HEK293T (cell line): ENCODE measurements at regions not wholly inside any gene's neighbourhood (a gene's known extent, or its start where the extent isn't known, plus 50 kb on each side); places are given as distances from the start of the nearest gene placed in this dataset.

Experiments
- CTCF ChIA-PET: fragments of 350-600 bp; formaldehyde crosslinking; extraction: SDS; loops from one replicate; lab custom pipeline; 2021; ENCODE audit warnings: antibody characterized with exemption, inconsistent platforms; lab: Yijun Ruan, JAX
- POLR2A ChIA-PET: fragments of 350-600 bp; formaldehyde crosslinking; extraction: SDS; loops from one replicate; lab custom pipeline; 2020; ENCODE audit warnings: antibody characterized with exemption, inconsistent platforms; lab: Yijun Ruan, JAX
- DNase-seq: peaks from one replicate; pipeline ENCODE4 v3.0.0; 2012; ENCODE audit warnings: mixed read lengths; ENCODE audit errors: extremely low spot score
- ARNT ChIP-seq: fragments of 450-650 bp; IDR thresholded peaks from 2 replicates; pipeline ENCODE4 v1.6.1; 2017; ENCODE audit warnings: mild to moderate bottlenecking
- BHLHE40 ChIP-seq: fragments of 450-650 bp; IDR thresholded peaks from 2 replicates; pipeline ENCODE4 v1.6.1; 2016; ENCODE audit warnings: mild to moderate bottlenecking, moderate library complexity, borderline replicate concordance
- CTBP1 ChIP-seq: fragments of 450-650 bp; IDR thresholded peaks from 2 replicates; pipeline ENCODE4 v1.6.1; 2016; ENCODE audit warnings: borderline replicate concordance
- ELF4 ChIP-seq: fragments of 450-650 bp; IDR thresholded peaks from 2 replicates; pipeline ENCODE4 v1.6.1; 2017; ENCODE audit warnings: antibody characterized with exemption
- FOXA1 ChIP-seq: fragments of 450-650 bp; IDR thresholded peaks from 2 replicates; pipeline ENCODE4 v1.6.1; 2016; ENCODE audit warnings: mild to moderate bottlenecking
- FOXK2 ChIP-seq: fragments of 450-650 bp; IDR thresholded peaks from 2 replicates; pipeline ENCODE4 v1.6.1; 2016; ENCODE audit warnings: mild to moderate bottlenecking
- FOXM1 ChIP-seq: fragments of 450-650 bp; IDR thresholded peaks from 2 replicates; pipeline ENCODE4 v1.6.1; 2017; ENCODE audit warnings: mild to moderate bottlenecking, borderline replicate concordance
- HDGF ChIP-seq: fragments of 450-650 bp; IDR thresholded peaks from 2 replicates; pipeline ENCODE4 v1.6.1; 2017; ENCODE audit warnings: antibody characterized with exemption, borderline replicate concordance
- L3MBTL2 ChIP-seq: fragments of 450-650 bp; conservative IDR thresholded peaks from 2 replicates; pipeline ENCODE4 v1.6.1; 2016; ENCODE audit warnings: mild to moderate bottlenecking
- LEF1 ChIP-seq: fragments of 450-650 bp; IDR thresholded peaks from 2 replicates; pipeline ENCODE4 v1.6.1; 2017; ENCODE audit warnings: mild to moderate bottlenecking, borderline replicate concordance
- NFRKB ChIP-seq: fragments of 450-650 bp; IDR thresholded peaks from 2 replicates; pipeline ENCODE4 v1.6.1; 2016; ENCODE audit warnings: mild to moderate bottlenecking, moderate library complexity
- SP1 ChIP-seq: fragments of 450-650 bp; IDR thresholded peaks from 2 replicates; pipeline ENCODE4 v1.6.1; 2017
- TARDBP ChIP-seq: fragments of 450-650 bp; IDR thresholded peaks from 2 replicates; pipeline ENCODE4 v1.6.1; 2016
- ZNF384 ChIP-seq: fragments of 450-650 bp; IDR thresholded peaks from 2 replicates; pipeline ENCODE4 v1.6.1; 2016
- TF ChIP-seq, protein P1 (sequence below): fragments of 450-650 bp; IDR thresholded peaks from 2 replicates; pipeline ENCODE4 v1.6.1; 2016

DNA sequence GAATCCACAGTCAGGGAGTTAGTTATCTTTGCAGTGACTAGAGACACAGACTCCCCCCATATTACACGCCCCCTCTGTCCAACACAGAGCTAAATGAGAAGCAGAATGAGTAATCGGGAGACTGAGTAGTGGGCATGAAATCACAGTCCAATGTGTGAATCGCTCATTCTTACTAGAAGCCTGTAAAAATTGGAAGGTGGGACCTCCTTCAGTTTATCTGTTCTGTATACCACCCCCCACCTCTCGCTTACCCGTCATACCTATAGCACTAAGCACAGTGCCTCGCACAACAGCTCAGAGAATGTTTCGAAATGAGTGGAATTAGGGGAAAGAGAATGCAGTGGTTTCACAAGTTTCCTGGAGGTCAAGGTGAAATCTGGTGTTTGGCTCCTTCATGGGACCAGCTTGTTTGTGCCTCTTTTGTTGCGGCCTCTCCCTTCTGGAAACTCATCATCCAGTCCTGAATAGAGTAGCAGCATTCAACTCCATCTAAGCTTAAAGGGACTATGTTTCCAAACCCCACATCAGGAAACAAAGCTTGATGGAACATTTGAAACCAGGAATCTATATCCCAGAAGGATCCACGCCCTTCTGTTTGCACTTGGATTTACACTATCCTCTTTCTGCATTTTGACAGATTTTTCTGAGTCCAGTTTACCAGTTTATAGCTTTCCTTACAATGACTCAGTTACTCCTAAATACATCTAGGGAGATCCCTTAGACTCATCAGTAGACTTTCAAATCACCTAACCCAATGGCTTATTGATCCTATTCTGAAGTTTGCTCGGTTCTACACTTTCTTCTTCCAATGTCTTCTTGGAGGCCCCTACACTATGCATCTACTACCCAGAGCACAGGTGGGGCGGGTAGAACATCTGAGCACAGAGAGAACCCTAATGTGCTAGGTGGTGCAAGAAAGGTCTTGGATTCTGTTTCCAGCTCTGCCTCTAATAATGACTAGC is 59.2 kb upstream of the PIM1 start:
- ChIA-PET POLR2A (interaction anchor here (0.9 to 2.7 kb wide), 7 partner anchors 9 to 60 kb away, joined by 3 to 17 read pairs (median 7); no protein-coding TSS in a partner anchor), CTCF (interaction anchor here (0.7 to 1.3 kb wide), 8 partner anchors 8 to 99 kb away, joined by 3 to 15 read pairs (median 3); no protein-coding TSS in a partner anchor)
- DNase-seq = no peak
- TF ChIP-seq L3MBTL2 = no peak
- no peak for TF ChIP-seq ELF4
- no peak for TF ChIP-seq FOXK2
- TF ChIP-seq, protein P1, sequence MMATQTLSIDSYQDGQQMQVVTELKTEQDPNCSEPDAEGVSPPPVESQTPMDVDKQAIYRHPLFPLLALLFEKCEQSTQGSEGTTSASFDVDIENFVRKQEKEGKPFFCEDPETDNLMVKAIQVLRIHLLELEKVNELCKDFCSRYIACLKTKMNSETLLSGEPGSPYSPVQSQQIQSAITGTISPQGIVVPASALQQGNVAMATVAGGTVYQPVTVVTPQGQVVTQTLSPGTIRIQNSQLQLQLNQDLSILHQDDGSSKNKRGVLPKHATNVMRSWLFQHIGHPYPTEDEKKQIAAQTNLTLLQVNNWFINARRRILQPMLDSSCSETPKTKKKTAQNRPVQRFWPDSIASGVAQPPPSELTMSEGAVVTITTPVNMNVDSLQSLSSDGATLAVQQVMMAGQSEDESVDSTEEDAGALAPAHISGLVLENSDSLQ = no peak
- no peak for TF ChIP-seq ZNF384
- no peak for TF ChIP-seq FOXA1
- TF ChIP-seq HDGF = no peak
- no peak for TF ChIP-seq TARDBP

DNA sequence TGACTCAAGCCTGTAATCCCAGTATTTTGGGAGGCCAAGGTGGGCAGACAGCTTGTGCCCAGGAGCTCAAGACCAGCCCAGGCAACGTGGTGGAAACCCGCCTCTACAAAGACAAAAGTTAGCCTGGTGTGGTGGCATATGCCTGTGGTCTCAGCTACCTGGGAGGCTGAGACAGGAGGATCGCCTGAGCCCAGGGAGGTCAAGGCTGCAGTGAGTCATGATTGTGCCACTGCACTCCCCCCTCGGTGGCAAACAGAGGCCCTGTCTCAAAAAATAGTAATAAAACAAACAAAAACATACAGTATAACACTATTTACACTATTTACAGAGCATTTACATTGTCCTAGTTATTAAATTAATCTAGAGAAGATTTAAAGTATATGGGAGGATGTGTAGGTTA is 56.0 kb upstream of the PIM1 start:
- DNase-seq = no peak
- ChIA-PET CTCF (interaction anchor here (0.9 kb wide), 1 partner anchor 12 kb away, joined by 3 read pairs; no protein-coding TSS in a partner anchor), POLR2A (no interaction called here)
- no peak for TF ChIP-seq FOXA1
- TF ChIP-seq TARDBP = no peak

DNA sequence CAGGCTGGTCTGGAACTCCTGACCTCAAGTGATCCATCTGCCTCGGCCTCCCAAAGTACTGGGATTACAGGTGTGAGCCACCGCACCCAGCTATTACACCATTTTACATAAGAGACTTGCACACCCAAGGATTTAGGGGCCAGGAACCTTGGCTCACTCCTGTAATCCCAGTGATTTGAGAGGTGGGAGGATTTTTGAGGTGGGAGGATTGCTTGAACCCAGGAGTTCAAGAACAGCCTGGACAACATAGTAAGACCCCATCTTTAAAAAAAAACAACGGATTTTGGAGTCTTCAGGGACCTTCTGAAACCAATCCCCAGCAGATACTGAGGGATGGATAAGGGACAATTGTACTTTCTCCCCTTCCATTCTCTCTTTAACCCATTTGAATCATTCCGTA is 55.3 kb upstream of the PIM1 start:
- no peak for DNase-seq
- TF ChIP-seq L3MBTL2 (no peak), TARDBP (no peak), ELF4 (no peak), CTBP1 (no peak)
- POLR2A ChIA-PET = no interaction called here
- CTCF ChIA-PET = interaction anchor here (0.9 kb wide), 2 partner anchors 12 kb away, joined by 3 read pairs; no protein-coding TSS in a partner anchor

DNA sequence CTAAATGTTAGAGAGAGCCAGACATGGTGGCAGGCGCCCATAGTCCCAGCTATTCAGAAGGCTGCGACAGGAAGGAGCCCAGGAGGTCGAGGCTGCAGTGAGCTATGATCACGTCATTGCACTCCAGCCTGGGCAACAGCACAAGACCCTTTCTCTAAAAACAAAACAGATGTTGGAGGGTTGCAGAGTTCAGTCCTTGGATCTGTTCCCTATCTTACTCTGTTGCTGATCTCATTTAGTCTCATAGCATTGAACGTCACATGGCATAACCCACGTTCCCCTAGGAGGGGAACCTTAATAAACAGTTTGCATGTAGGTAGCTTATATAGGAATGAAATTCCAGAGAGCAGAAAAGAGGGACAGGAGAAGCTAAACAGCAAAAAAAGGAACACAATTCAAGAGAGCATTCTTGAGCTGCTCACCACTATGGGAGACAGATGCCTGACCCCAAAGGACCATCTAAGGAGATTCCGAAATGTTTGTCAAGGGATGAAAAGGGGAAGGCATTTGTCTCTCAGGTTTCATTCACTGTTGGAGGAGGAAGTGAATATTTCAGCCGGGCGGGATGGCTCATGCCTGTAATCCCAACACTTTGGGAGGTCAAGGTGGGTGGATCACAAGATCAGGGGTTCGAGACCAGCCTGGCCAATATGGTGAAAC is 54.6 kb upstream of the PIM1 start:
- CTCF ChIA-PET = interaction anchor here (0.6 to 1.1 kb wide), 4 partner anchors 13 to 73 kb away, joined by 3 to 7 read pairs (median 4); no protein-coding TSS in a partner anchor
- TF ChIP-seq HDGF (no peak), NFRKB (no peak), L3MBTL2 (no peak), ZNF384 (no peak), ARNT (no peak), FOXA1 (no peak), FOXK2 (no peak), LEF1 (no peak), CTBP1 (no peak), ELF4 (no peak), BHLHE40 (no peak), SP1 (no peak), FOXM1 (no peak)
- TF ChIP-seq, protein P1 = no peak
- POLR2A ChIA-PET = interaction anchor here (1.5 kb wide), 1 partner anchor 8 kb away, joined by 3 read pairs; no protein-coding TSS in a partner anchor
- DNase-seq = no peak

DNA sequence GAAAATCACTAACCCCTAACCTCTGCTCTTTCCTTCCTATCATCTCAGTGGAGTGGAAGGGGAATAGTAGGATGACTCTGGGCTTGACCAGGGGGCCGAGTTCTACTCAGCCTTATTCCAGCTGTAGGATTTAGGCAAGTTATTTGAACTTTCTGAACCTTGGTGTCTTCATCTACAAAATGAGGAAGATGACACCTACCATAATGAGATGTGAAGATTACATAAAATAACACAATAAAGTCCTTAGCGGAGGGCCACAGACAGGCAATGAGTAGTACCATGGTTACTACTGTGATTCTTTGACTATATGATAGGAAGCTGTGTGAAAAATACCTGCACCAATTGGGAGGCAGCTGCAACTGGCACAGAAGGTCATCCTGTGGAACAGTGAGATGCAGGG is 53.6 kb upstream of the PIM1 start:
- no peak for TF ChIP-seq FOXK2
- TF ChIP-seq NFRKB = no peak
- no peak for TF ChIP-seq ARNT
- no peak for TF ChIP-seq L3MBTL2
- TF ChIP-seq SP1 = no peak
- TF ChIP-seq FOXM1 = no peak
- TF ChIP-seq TARDBP = no peak
- ChIA-PET POLR2A (interaction anchor here (1.3 to 1.5 kb wide), 2 partner anchors 9 to 10 kb away, joined by 3 read pairs; no protein-coding TSS in a partner anchor), CTCF (no interaction called here)
- no peak for DNase-seq

DNA sequence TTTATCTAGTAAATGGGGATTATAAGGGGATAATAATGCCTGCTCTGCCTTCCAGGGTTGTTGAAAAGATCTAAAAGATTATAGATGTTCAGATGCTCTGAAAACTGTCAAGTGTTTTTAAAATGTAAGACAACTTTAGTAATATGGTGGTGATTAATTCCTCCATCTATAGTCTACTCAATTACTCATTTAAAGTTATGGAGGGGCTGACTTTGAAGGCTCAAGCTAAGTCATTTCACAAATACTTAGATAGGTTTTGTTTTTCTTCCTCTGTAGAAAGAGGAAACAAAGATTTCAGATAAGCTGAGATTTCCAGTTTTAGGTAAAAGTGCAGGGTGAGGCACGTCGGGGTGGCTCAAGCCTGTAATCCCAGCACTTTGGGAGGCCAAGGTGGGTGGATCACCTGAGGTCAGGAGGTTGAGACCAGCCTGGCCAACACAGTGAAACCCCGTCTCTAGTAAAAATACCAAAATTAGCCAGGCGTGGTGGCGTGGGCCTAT is 50.5 kb upstream of the PIM1 start:
- DNase-seq = no peak
- CTCF ChIA-PET = interaction anchor here (1.4 to 1.8 kb wide), 2 partner anchors 9 kb away, joined by 6 to 15 read pairs; no protein-coding TSS in a partner anchor
- POLR2A ChIA-PET = interaction anchor here (1.1 to 1.3 kb wide), 2 partner anchors 9 to 17 kb away, joined by 5 read pairs; no protein-coding TSS in a partner anchor
- TF ChIP-seq, protein P1 = no peak
- no peak for TF ChIP-seq TARDBP
